SK-N-SH (cell line): ENCODE measurements at regions not wholly inside any gene's neighbourhood (a gene's known extent, or its start where the extent isn't known, plus 50 kb on each side); places are given as distances from the start of the nearest gene placed in this dataset.

Source experiments
- CTCF ChIP-seq: fragments of 200-600 bp; sonication (generic); IDR thresholded peaks from 2 replicates; pipeline ENCODE4 v1.6.1; 2017; ENCODE audit warnings: antibody characterized with exemption, mild to moderate bottlenecking, moderate library complexity
- EZH2phosphoT487 ChIP-seq: fragments of 200-600 bp; sonication (generic); IDR thresholded peaks from 2 replicates; pipeline ENCODE4 v1.6.1; 2017; ENCODE audit warnings: low read depth, mixed run types, mild to moderate bottlenecking, antibody characterized with exemption, moderate library complexity, borderline replicate concordance
- GABPA ChIP-seq: IDR thresholded peaks from 2 replicates; pipeline ENCODE4 v1.4.0; 2012; ENCODE audit warnings: low read depth, mild to moderate bottlenecking
- JUND ChIP-seq: IDR thresholded peaks from 2 replicates; pipeline ENCODE4 v1.4.0; 2012
- MXI1 ChIP-seq: IDR thresholded peaks from 2 replicates; pipeline ENCODE4 v1.6.1; 2012; ENCODE audit warnings: mild to moderate bottlenecking, low read depth, low read length, improper control_type of control experiment
- NFIC ChIP-seq: IDR thresholded peaks from 2 replicates; pipeline ENCODE4 v1.4.0; 2012; ENCODE audit warnings: borderline replicate concordance
- POLR2AphosphoS5 ChIP-seq: IDR thresholded peaks from 2 replicates; pipeline ENCODE4 v1.6.1; 2012; ENCODE audit warnings: low read depth, low read length
- RAD21 ChIP-seq: IDR thresholded peaks from 2 replicates; pipeline ENCODE4 v1.6.1; 2012; ENCODE audit warnings: mild to moderate bottlenecking, low read length
- TEAD4 ChIP-seq: IDR thresholded peaks from 2 replicates; pipeline ENCODE4 v1.4.0; 2012; ENCODE audit warnings: mild to moderate bottlenecking, borderline replicate concordance; ENCODE audit not compliant: insufficient read depth
- YY1 ChIP-seq: IDR thresholded peaks from 2 replicates; pipeline ENCODE4 v1.4.0; 2012; ENCODE audit warnings: low read depth, mild to moderate bottlenecking
- ZBTB33 ChIP-seq: IDR thresholded peaks from 2 replicates; pipeline ENCODE4 v1.4.0; 2012; ENCODE audit warnings: low read depth, borderline replicate concordance

DNA sequence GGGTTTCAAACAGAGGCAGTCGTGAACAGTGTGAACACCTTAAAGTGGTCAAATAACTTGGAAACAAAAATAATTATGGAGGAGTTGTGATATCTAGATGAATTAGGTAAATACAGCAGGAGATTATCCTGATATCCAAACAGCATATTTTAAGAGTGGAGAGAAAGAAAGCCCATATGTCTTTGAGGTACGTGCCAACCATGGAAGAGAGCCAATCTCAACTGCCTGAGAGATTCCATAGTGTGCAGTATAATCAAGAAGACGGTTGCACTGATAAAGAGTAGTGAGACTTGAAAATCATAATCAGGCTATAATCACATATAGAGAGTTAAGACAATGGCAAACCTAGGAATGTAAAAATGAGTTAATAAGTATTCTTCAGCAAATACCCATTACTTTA, 472.8 kb upstream of the SLITRK5 start:
- TF ChIP-seq NFIC (no peak), YY1 (no peak), CTCF (no peak), JUND (no peak), GABPA (no peak), POLR2AphosphoS5 (no peak), EZH2phosphoT487 (no peak), ZBTB33 (no peak), RAD21 (no peak), MXI1 (no peak), TEAD4 (no peak)
